ENCODE measurements at regions not wholly inside any gene's neighbourhood (a gene's known extent, or its start where the extent isn't known, plus 50 kb on each side); places are given as distances from the start of the nearest gene placed in this dataset.

GRCh38 chr7:113825832-113826231 lies 93.0 kb downstream of the PPP1R3A start:
- DNase-seq (ENCODE audit: low read depth in 2 of 2) = no peak

GRCh38 chr7:113824117-113824823 lies 94.5 kb downstream of the PPP1R3A start:
- no peak for DNase-seq (ENCODE audit: low read depth in 2 of 2)

GRCh38 chr7:113819474-113819873 lies 99.3 kb downstream of the PPP1R3A start:
- DNase-seq (ENCODE audit: low read depth in 2 of 2) = no peak

- DNase-seq (ENCODE audit: low read depth in 2 of 2) = no peak
These were observed 102.2 kb downstream of the PPP1R3A start for GRCh38 chr7:113816639-113817038.

GRCh38 chr7:113813471-113813870 lies 105.3 kb downstream of the PPP1R3A start:
- no peak for DNase-seq (ENCODE audit: low read depth in 2 of 2)

GRCh38 chr7:113812591-113813255 lies 106.1 kb downstream of the PPP1R3A start:
- DNase-seq (ENCODE audit: low read depth in 2 of 2) = no peak

GRCh38 chr7:113810080-113810744 lies 108.6 kb downstream of the PPP1R3A start:
- no peak for DNase-seq (ENCODE audit: low read depth in 2 of 2)

GRCh38 chr7:113809581-113809980 lies 109.2 kb downstream of the PPP1R3A start:
- no peak for DNase-seq (ENCODE audit: low read depth in 2 of 2)

GRCh38 chr7:113806633-113807327 lies 112.0 kb downstream of the PPP1R3A start:
- no peak for DNase-seq (ENCODE audit: low read depth in 2 of 2)

- no peak for DNase-seq (ENCODE audit: low read depth in 2 of 2)
These were observed 112.8 kb downstream of the PPP1R3A start for GRCh38 chr7:113805976-113806375.

- no peak for DNase-seq (ENCODE audit: low read depth in 2 of 2)
These were observed 114.2 kb downstream of the PPP1R3A start for GRCh38 chr7:113804475-113805095.

GRCh38 chr7:113801751-113802150 lies 117.1 kb downstream of the PPP1R3A start:
- no peak for DNase-seq (ENCODE audit: low read depth in 2 of 2)

- DNase-seq (ENCODE audit: low read depth in 2 of 2) = no peak
These were observed 118.0 kb downstream of the PPP1R3A start for GRCh38 chr7:113800826-113801225.

GRCh38 chr7:113799896-113800295 lies 118.9 kb downstream of the PPP1R3A start:
- no peak for DNase-seq (ENCODE audit: low read depth in 2 of 2)

- no peak for DNase-seq (ENCODE audit: low read depth in 2 of 2)
These were observed 121.3 kb downstream of the PPP1R3A start for GRCh38 chr7:113797420-113798010.

- no peak for DNase-seq (ENCODE audit: low read depth in 2 of 2)
These were observed 122.3 kb downstream of the PPP1R3A start for GRCh38 chr7:113796557-113796956.

GRCh38 chr7:113794573-113794972 lies 124.2 kb downstream of the PPP1R3A start:
- no peak for DNase-seq (ENCODE audit: low read depth in 2 of 2)

- DNase-seq (ENCODE audit: low read depth in 2 of 2) = no peak
These were observed 125.6 kb downstream of the PPP1R3A start for GRCh38 chr7:113793171-113793570.

GRCh38 chr7:113790025-113790424 lies 128.8 kb downstream of the PPP1R3A start:
- no peak for DNase-seq (ENCODE audit: low read depth in 2 of 2)

GRCh38 chr7:113787106-113787505 lies 131.7 kb downstream of the PPP1R3A start:
- DNase-seq (ENCODE audit: low read depth in 2 of 2) = no peak

- DNase-seq (ENCODE audit: low read depth in 2 of 2) = no peak
These were observed 133.9 kb downstream of the PPP1R3A start for GRCh38 chr7:113784956-113785355.
